HepG2 (cell line): ENCODE measurements at regions not wholly inside any gene's neighbourhood (a gene's known extent, or its start where the extent isn't known, plus 50 kb on each side); places are given as distances from the start of the nearest gene placed in this dataset.

Experiments used
- ATAC-seq: fragments of 200-7000 bp; cut with Tn5 transposase; 3 replicates; pipeline ENCODE4 v1.9.1; 2020; ENCODE audit warnings: mild to moderate bottlenecking, moderate library complexity
- BruUV-seq: library from RNA; stranded (reverse); fragments of 400-500 nt; replicated peaks from 2 replicates; lab custom pipeline; 2021; lab: Mats Ljungman, UMichigan
- CTCF ChIA-PET: fragments of 300-600 bp; formaldehyde crosslinking; extraction: SDS; loops from one replicate; lab custom pipeline; 2021; ENCODE audit warnings: low total read pairs, inconsistent platforms, low intra/inter-chr PET ratio; lab: Yijun Ruan, JAX
- POLR2A ChIA-PET: fragments of 350-600 bp; sonication (Branson Sonifier 250); formaldehyde crosslinking; loops from one replicate; lab custom pipeline; 2020; ENCODE audit warnings: antibody characterized with exemption, inconsistent platforms; lab: Yijun Ruan, JAX
- DNase-seq: peaks from one replicate; pipeline ENCODE4 v3.0.0-alpha.2; 2015; ENCODE audit warnings: low spot score
- FAIRE-seq: peaks from 3 replicates; lab custom pipeline; 2011; peaks lifted over from hg19 to GRCh38; lab: Jason Lieb, UNC
- H2AFZ ChIP-seq: one replicate; pipeline ENCODE4 v1.6.1; 2011; ENCODE audit warnings: low read length, inconsistent platforms
- H3K27ac ChIP-seq: fragments of 300-600 bp; 3 replicates; pipeline ENCODE4 v1.8.0; 2011; ENCODE audit warnings: mixed run types, mild to moderate bottlenecking, mixed read lengths, low read length, inconsistent platforms; ENCODE audit not compliant: insufficient read depth; ENCODE audit errors: extremely low read length
- H3K27me3 ChIP-seq, 2 experiments: fragments of 200-600 bp in 1 of 2; 2 replicates in 1 of 2; 3 replicates in 1 of 2; pipeline versions ENCODE4 v1.6.0 to v1.8.0; 2011; ENCODE audit warnings: low read length in 2 of 2, mild to moderate bottlenecking in 2 of 2, moderate library complexity in 2 of 2, inconsistent platforms in 1 of 2; ENCODE audit not compliant: insufficient read depth in 2 of 2, control insufficient read depth in 1 of 2
- H3K36me3 ChIP-seq, 2 experiments: fragments of 200-600 bp in 1 of 2; replicated peaks in 1 of 2; 2 replicates in 1 of 2; 3 replicates in 1 of 2; pipeline versions ENCODE4 v1.5.1 to v1.8.0; 2011; ENCODE audit warnings: low read length in 2 of 2, inconsistent platforms in 1 of 2; ENCODE audit not compliant: insufficient read depth in 2 of 2, control insufficient read depth in 1 of 2
- H3K4me1 ChIP-seq: 2 replicates; pipeline ENCODE4 v1.5.1; 2012; ENCODE audit warnings: low read length, inconsistent platforms; ENCODE audit not compliant: insufficient read depth
- H3K4me2 ChIP-seq: 2 replicates; pipeline ENCODE4 v1.6.0; 2011; ENCODE audit warnings: low read depth, low read length, inconsistent platforms
- H3K4me3 ChIP-seq, 3 experiments: fragments of 200-600 bp in 1 of 3; sonication (generic), shearing (Covaris generic) in 1 of 3; replicated peaks in 1 of 3; 2 replicates each; pipeline ENCODE4 v1.5.1; 2011 to 2016; ENCODE audit warnings: low read length in 3 of 3, inconsistent platforms in 2 of 3, low read depth in 2 of 3, mild to moderate bottlenecking in 2 of 3, control low read depth in 1 of 3, mixed read lengths in 1 of 3; ENCODE audit not compliant: insufficient read depth in 1 of 3
- H3K79me2 ChIP-seq: one replicate; pipeline ENCODE4 v1.6.1; 2011; ENCODE audit warnings: low read length, inconsistent platforms; ENCODE audit not compliant: insufficient read depth
- H3K9ac ChIP-seq: 2 replicates; pipeline ENCODE4 v1.6.0; 2011; ENCODE audit warnings: mild to moderate bottlenecking, low read depth, low read length, inconsistent platforms; ENCODE audit not compliant: insufficient read depth
- H3K9me3 ChIP-seq: 2 replicates; pipeline ENCODE4 v1.5.1; 2012; ENCODE audit warnings: mild to moderate bottlenecking, low read length
- H4K20me1 ChIP-seq: 2 replicates; pipeline ENCODE4 v1.6.0; 2011; ENCODE audit warnings: inconsistent platforms, mild to moderate bottlenecking, low read length, moderate library complexity; ENCODE audit not compliant: insufficient read depth
- ATM ChIP-seq: fragments of 450-650 bp; IDR thresholded peaks from 2 replicates; pipeline ENCODE4 v1.7.1; 2017; ENCODE audit warnings: mild to moderate bottlenecking, borderline replicate concordance
- GATAD1 ChIP-seq: IDR thresholded peaks from 2 replicates; pipeline ENCODE4 v1.6.1; 2016; ENCODE audit warnings: missing genetic modification reagents, missing compliant biosample characterization
- KLF9 ChIP-seq: IDR thresholded peaks from 2 replicates; pipeline ENCODE4 v1.6.1; 2016; ENCODE audit warnings: low read depth
- TOE1 ChIP-seq: sonication (generic); formaldehyde crosslinking; IDR thresholded peaks from 2 replicates; pipeline ENCODE4 v1.4.0; 2020; ENCODE audit warnings: mild to moderate bottlenecking, missing genetic modification reagents
- YEATS4 ChIP-seq: sonication (generic); formaldehyde crosslinking; IDR thresholded peaks from 2 replicates; pipeline ENCODE4 v1.4.0; 2020; ENCODE audit warnings: missing genetic modification reagents, borderline replicate concordance
- ZNF20 ChIP-seq: sonication (generic); formaldehyde crosslinking; IDR thresholded peaks from 2 replicates; pipeline ENCODE4 v1.4.0; 2020; ENCODE audit warnings: mild to moderate bottlenecking, moderate library complexity, missing genetic modification reagents
- ZNF282 ChIP-seq: fragments of 450-650 bp; IDR thresholded peaks from 2 replicates; pipeline ENCODE4 v1.6.1; 2018; ENCODE audit not compliant: partially characterized antibody
- ZNF382 ChIP-seq: sonication (generic); formaldehyde crosslinking; IDR thresholded peaks from 2 replicates; pipeline ENCODE4 v1.5.0; 2020; ENCODE audit warnings: missing genetic modification reagents, mild to moderate bottlenecking, borderline replicate concordance
- ZNF496 ChIP-seq: sonication (generic); formaldehyde crosslinking; IDR thresholded peaks from 2 replicates; pipeline ENCODE4 v1.8.1; 2023; ENCODE audit warnings: mild to moderate bottlenecking, moderate library complexity, missing genetic modification reagents; ENCODE audit not compliant: insufficient replicate concordance
- WGBS: methylation state at CpG from one replicate; pipeline ENCODE4 v1.1.6; 2017; ENCODE audit warnings: low lambda C conversion rate; 5-methylcytosine and 5-hydroxymethylcytosine counted together
- in situ Hi-C: cut with HindIII; loops from 2 replicates; pipeline ENCODE4 v1.10.0; 2017; ENCODE audit warnings: low pct_unique_long_range_greater_than_20kb; ENCODE audit not compliant: extremely low pct_ligation_motif_present
- intact Hi-C: fragments of 100-400 bp; cut with micrococcal nuclease; formaldehyde crosslinking; loops from one replicate; pipeline ENCODE4 v1.10.0; 2022; ENCODE audit not compliant: unreplicated experiment
- TF ChIP-seq, protein P1 (sequence below): sonication (generic); formaldehyde crosslinking; IDR thresholded peaks from 2 replicates; pipeline ENCODE4 v1.4.0; 2020; ENCODE audit warnings: mild to moderate bottlenecking, low read depth, missing genetic modification reagents

DNA sequence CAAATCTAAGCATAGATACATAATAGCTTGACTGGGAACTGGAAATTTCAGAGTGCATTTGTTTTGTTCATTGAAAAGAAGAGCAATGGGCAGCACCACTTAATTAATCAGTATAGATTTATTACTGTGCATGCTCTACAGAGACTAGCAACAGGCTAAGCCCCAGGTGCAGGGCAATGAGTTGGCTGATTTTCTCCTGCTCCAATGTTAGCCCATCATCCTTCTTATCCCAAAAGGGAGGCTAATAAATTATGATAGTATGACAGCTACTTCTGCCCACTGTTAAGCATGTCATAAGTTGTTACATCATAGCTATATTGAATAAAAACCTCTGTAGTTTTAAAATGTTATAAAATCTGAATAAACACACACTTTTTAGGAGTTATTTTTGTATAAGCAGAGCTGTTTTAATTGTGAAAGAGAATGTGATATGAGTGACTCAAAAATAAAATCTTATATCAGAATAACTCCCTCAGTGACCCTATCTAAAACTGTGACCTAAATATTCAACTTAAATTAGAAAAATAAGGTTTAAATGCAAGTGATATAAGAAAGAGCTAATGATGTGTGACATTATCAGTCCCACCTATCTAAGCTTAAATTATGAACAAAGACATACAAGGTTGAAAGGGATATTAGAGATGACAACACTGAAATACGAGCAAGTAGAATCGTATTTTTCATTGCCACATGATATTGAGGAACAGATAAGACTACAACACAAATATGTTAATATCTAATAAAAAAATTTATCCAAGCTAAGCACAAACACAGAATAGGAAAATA lies 967.3 kb upstream of the ADGRB3 start:
- POLR2A ChIA-PET: no interaction called here
- 4% methylated on average over 2 of the region's 2 CpGs for WGBS
- Histone ChIP-seq H3K27ac (no peak overlapping the region), H2AFZ (no peak overlapping the region), H3K36me3 (no peaks in the 10 kb centered on the region), H3K79me2 (no peaks in the 10 kb centered on the region), H4K20me1 (no peaks in the 10 kb centered on the region)
- in situ Hi-C loops: no loop called here
- DNase-seq (no peak), FAIRE-seq (no peak)
- no peak for TF ChIP-seq YEATS4 (CRISPR knock-in tag)
- TF ChIP-seq ATM: no peak
- no peak for TF ChIP-seq ZNF382 (CRISPR knock-in tag)
- TF ChIP-seq TOE1: no peak
- TF ChIP-seq ZNF282: no peak
- no peak for TF ChIP-seq ZNF20 (CRISPR knock-in tag)
- TF ChIP-seq, protein P1, sequence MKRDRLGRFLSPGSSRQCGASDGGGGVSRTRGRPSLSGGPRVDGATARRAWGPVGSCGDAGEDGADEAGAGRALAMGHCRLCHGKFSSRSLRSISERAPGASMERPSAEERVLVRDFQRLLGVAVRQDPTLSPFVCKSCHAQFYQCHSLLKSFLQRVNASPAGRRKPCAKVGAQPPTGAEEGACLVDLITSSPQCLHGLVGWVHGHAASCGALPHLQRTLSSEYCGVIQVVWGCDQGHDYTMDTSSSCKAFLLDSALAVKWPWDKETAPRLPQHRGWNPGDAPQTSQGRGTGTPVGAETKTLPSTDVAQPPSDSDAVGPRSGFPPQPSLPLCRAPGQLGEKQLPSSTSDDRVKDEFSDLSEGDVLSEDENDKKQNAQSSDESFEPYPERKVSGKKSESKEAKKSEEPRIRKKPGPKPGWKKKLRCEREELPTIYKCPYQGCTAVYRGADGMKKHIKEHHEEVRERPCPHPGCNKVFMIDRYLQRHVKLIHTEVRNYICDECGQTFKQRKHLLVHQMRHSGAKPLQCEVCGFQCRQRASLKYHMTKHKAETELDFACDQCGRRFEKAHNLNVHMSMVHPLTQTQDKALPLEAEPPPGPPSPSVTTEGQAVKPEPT (CRISPR knock-in tag): no peak
- no peak for TF ChIP-seq GATAD1
- no peak for TF ChIP-seq KLF9 (CRISPR knock-in tag)
- no peak for TF ChIP-seq ZNF496 (CRISPR knock-in tag)
- TF ChIP-seq, all 625 proteins: peak for 0
- BruUV-seq: no TSS peak
- no peak overlapping the region for H3K9ac ChIP-seq
- H3K9me3 ChIP-seq: no peaks in the 10 kb centered on the region
- ATAC-seq: no peak
- no peaks in the 10 kb centered on the region for H3K27me3 ChIP-seq
- H3K4me2 ChIP-seq: no peak overlapping the region
- CTCF ChIA-PET: no interaction called here
- intact Hi-C loops: no loop called here
- H3K4me1 ChIP-seq: no peaks in the 10 kb centered on the region
- no peak overlapping the region for H3K4me3 ChIP-seq
